B cell (primary cell): ENCODE measurements at regions not wholly inside any gene's neighbourhood (a gene's known extent, or its start where the extent isn't known, plus 50 kb on each side); places are given as distances from the start of the nearest gene placed in this dataset.

Experiments
- ATAC-seq: fragments of 200-7000 bp; cut with Tn5 transposase; one replicate; pipeline ENCODE4 v1.10.0; 2021; ENCODE audit warnings: low read depth, mild to moderate bottlenecking, moderate number of reproducible peaks, moderate library complexity
- CTCF ChIA-PET: fragments of 350-600 bp; sonication (Branson Sonifier 250); formaldehyde crosslinking; loops from one replicate; lab custom pipeline; 2021; ENCODE audit warnings: antibody characterized with exemption, inconsistent platforms; lab: Charles Lee
- POLR2A ChIA-PET: fragments of 350-600 bp; sonication (Branson Sonifier 250); formaldehyde crosslinking; loops from one replicate; lab custom pipeline; 2021; ENCODE audit warnings: antibody characterized with exemption; lab: Charles Lee
- DNase-seq: peaks from one replicate; pipeline ENCODE4 v3.0.0; 2013
- H2AFZ ChIP-seq: 2 replicates; pipeline ENCODE4 v1.6.1; 2012; ENCODE audit warnings: mild to moderate bottlenecking, low read depth, low read length; ENCODE audit not compliant: insufficient read depth, poor library complexity, severe bottlenecking
- H3K27ac ChIP-seq, 2 donors: 1 replicate in 1 of 2; 2 replicates in 1 of 2; pipeline ENCODE4 v1.5.1; 2012 to 2013; ENCODE audit warnings: low read length in 2 of 2, mild to moderate bottlenecking in 2 of 2, moderate library complexity in 1 of 2
- H3K27me3 ChIP-seq, 4 experiments: fragments of 200-600 bp in 1 of 4; sonication (generic) in 1 of 4; replicated peaks in 1 of 4; 1 replicate in 2 of 4; 2 replicates in 2 of 4; pipeline versions ENCODE4 v1.6.1 to v1.7.0; 2013 to 2016; ENCODE audit warnings: low read length in 3 of 4, mild to moderate bottlenecking in 2 of 4, mixed read lengths in 1 of 4, moderate library complexity in 1 of 4; ENCODE audit not compliant: insufficient read depth in 4 of 4, control insufficient read depth in 3 of 4; ENCODE audit errors: control extremely low read depth in 1 of 4
- H3K36me3 ChIP-seq, 2 experiments: replicated peaks in 1 of 2; 1 replicate in 1 of 2; 2 replicates in 1 of 2; pipeline versions ENCODE4 v1.6.1 to v1.7.1; 2013; ENCODE audit warnings: low read length in 1 of 2; ENCODE audit not compliant: insufficient read depth in 2 of 2, control insufficient read depth in 1 of 2; ENCODE audit errors: control extremely low read depth in 1 of 2, extremely low read depth in 1 of 2
- H3K4me1 ChIP-seq, 2 donors: fragments of 200-600 bp in 1 of 2; sonication (generic) in 1 of 2; 1 replicate in 1 of 2; 2 replicates in 1 of 2; pipeline versions ENCODE4 v1.5.1 to v1.6.1; 2013 to 2017; ENCODE audit warnings: low read length in 2 of 2; ENCODE audit not compliant: control insufficient read depth in 2 of 2, insufficient read depth in 2 of 2
- H3K4me2 ChIP-seq: replicated peaks from 2 replicates; pipeline ENCODE3; 2012; ENCODE audit warnings: mild to moderate bottlenecking, low read depth, low read length; ENCODE audit not compliant: poor library complexity, severe bottlenecking
- H3K4me3 ChIP-seq, 5 experiments: fragments of 200-600 bp in 1 of 5; sonication (generic) in 1 of 5; 1 replicate in 3 of 5; 2 replicates in 2 of 5; pipeline versions ENCODE4 v1.5.1 to v1.7.0; 2011 to 2016; ENCODE audit warnings: low read length in 4 of 5, mild to moderate bottlenecking in 4 of 5, low read depth in 2 of 5, control low read depth in 1 of 5, moderate library complexity in 1 of 5; ENCODE audit not compliant: insufficient read depth in 1 of 5; ENCODE audit errors: control extremely low read depth in 1 of 5, extremely low read depth in 1 of 5
- H3K79me2 ChIP-seq: fragments of 200-600 bp; sonication (generic); one replicate; pipeline ENCODE4 v1.6.0; 2016; ENCODE audit warnings: low read length; ENCODE audit not compliant: control insufficient read depth, insufficient read depth
- H3K9ac ChIP-seq: fragments of 200-600 bp; sonication (generic); 2 replicates; pipeline ENCODE4 v1.6.1; 2017; ENCODE audit warnings: mild to moderate bottlenecking, low read length, moderate library complexity
- H3K9me3 ChIP-seq, 3 donors: one replicate each; pipeline versions ENCODE4 v1.6.1 to v1.7.1; 2013; ENCODE audit warnings: low read length in 2 of 3; ENCODE audit not compliant: control insufficient read depth in 2 of 3, insufficient read depth in 1 of 3; ENCODE audit errors: control extremely low read depth in 1 of 3
- H4K20me1 ChIP-seq: 2 replicates; pipeline ENCODE4 v1.6.0; 2012; ENCODE audit warnings: mild to moderate bottlenecking, low read length; ENCODE audit not compliant: insufficient read depth, control insufficient read depth, poor library complexity, severe bottlenecking
- H3K27ac Mint-ChIP-seq: one replicate; pipeline ENCODE4 v1.8.0; 2021; ENCODE audit warnings: mixed read lengths
- H3K27me3 Mint-ChIP-seq: one replicate; pipeline ENCODE4 v1.8.0; 2021; ENCODE audit warnings: mixed read lengths
- H3K4me1 Mint-ChIP-seq: one replicate; pipeline ENCODE4 v1.8.0; 2021; ENCODE audit warnings: mixed read lengths
- H3K4me3 Mint-ChIP-seq: one replicate; pipeline ENCODE4 v1.8.0; 2021; ENCODE audit warnings: mixed read lengths
- H3K9me3 Mint-ChIP-seq: one replicate; pipeline ENCODE4 v1.8.0; 2022; ENCODE audit warnings: mixed read lengths; ENCODE audit not compliant: insufficient read depth
- EZH2 ChIP-seq: IDR thresholded peaks from 2 replicates; pipeline ENCODE4 v1.6.1; 2012; ENCODE audit warnings: borderline replicate concordance, low read depth, mild to moderate bottlenecking, moderate library complexity, low read length; ENCODE audit not compliant: insufficient read depth, poor library complexity, severe bottlenecking
- WGBS: methylation state at CpG from one replicate; pipeline ENCODE4 v1.1.5; 2013; ENCODE audit warnings: missing lambda C conversion rate; ENCODE audit not compliant: insufficient coverage; 5-methylcytosine and 5-hydroxymethylcytosine counted together
- intact Hi-C: fragments of 100-400 bp; cut with micrococcal nuclease; formaldehyde crosslinking; loops from one replicate; pipeline ENCODE4 v1.10.0; 2022
- TF ChIP-seq, protein P1 (sequence below): fragments of 200-600 bp; IDR thresholded peaks from one replicate; pipeline ENCODE4 v1.8.0; 2022; ENCODE audit warnings: antibody characterized with exemption, mild to moderate bottlenecking

DNA sequence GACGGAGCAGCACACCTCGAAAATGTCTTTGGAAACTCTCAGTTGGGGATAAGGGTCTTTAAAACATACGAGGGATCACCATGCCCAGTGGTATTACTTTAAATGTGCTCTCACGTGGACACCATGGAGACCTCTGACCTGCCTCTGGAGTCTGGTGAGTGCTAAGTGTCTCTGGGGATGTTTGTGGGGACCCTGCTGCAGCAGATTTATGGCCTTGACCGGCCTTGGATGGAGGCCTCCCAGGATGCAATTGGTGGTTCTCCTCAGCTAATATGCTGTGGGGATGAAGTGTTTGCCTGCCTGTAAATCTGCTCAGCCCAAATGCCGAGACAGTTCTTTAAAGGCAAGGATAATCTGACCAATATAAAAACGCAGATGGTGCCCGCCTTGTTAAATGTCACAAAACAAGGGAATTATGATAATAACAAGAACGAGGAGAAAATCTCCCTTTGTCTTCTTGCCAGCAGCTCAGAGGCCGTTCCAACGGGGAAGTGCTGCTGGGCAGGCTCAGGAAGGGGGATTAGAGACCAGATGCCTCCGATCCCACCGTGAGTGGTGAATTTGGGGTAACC is 154.4 kb downstream of the ABCC12 start:
- POLR2A ChIA-PET: no interaction called here
- Histone ChIP-seq H3K79me2 (no peaks in the 10 kb centered on the region), H3K36me3 (no peaks in the 10 kb centered on the region), H3K4me3 (no peak overlapping the region), H3K4me2 (no peak overlapping the region), H2AFZ (no peak overlapping the region), H3K27me3 (peaks cover 0 to 2% (median 0%) of the 10 kb centered on the region in 4 experiments), H4K20me1 (no peaks in the 10 kb centered on the region), H3K9ac (no peak overlapping the region), H3K9me3 (peaks cover 0 to 2% (median 0%) of the 10 kb centered on the region in 3 donors), H3K27ac (no peak overlapping the region), H3K4me1 (no peaks in the 10 kb centered on the region)
- Mint-ChIP-seq H3K27me3 (peaks cover 22% of the 10 kb centered on the region), H3K4me1 (no peaks in the 10 kb centered on the region), H3K9me3 (no peaks in the 10 kb centered on the region), H3K27ac (no peak overlapping the region), H3K4me3 (no peak overlapping the region)
- intact Hi-C loops: no loop called here
- TF ChIP-seq, protein P1, sequence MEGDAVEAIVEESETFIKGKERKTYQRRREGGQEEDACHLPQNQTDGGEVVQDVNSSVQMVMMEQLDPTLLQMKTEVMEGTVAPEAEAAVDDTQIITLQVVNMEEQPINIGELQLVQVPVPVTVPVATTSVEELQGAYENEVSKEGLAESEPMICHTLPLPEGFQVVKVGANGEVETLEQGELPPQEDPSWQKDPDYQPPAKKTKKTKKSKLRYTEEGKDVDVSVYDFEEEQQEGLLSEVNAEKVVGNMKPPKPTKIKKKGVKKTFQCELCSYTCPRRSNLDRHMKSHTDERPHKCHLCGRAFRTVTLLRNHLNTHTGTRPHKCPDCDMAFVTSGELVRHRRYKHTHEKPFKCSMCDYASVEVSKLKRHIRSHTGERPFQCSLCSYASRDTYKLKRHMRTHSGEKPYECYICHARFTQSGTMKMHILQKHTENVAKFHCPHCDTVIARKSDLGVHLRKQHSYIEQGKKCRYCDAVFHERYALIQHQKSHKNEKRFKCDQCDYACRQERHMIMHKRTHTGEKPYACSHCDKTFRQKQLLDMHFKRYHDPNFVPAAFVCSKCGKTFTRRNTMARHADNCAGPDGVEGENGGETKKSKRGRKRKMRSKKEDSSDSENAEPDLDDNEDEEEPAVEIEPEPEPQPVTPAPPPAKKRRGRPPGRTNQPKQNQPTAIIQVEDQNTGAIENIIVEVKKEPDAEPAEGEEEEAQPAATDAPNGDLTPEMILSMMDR: no peak
- TF ChIP-seq EZH2: no peak
- DNase-seq (no peak), ATAC-seq (no peak)
- 78% methylated on average over 11 of the region's 13 CpGs for WGBS
- CTCF ChIA-PET: no interaction called here

DNA sequence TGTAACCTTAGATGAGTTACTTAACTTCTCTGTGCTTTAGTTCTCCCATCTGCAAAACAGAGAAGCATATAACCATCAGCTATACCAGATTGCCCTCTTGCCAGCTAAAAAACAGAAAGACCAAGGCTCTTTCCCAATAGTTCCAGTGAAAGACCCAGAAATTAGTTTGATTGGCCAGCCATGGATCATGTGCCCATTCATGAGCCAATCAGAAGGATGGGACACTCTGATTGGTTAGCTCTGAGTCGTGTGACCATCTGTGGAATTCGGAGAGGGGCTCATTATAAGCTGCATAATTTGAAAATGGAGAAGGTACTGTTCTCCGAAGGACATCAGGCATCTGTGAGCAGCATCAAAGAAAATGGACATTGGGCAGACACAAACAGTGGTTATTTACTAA is 155.2 kb downstream of the ABCC12 start:
- TF ChIP-seq, protein P1: no peak
- TF ChIP-seq EZH2: no peak
- 74% methylated on average over 3 of the region's 3 CpGs for WGBS
- CTCF ChIA-PET: no interaction called here
- Histone ChIP-seq H2AFZ (no peak overlapping the region), H3K9ac (no peak overlapping the region), H3K4me1 (no peaks in the 10 kb centered on the region), H3K9me3 (peaks cover 0 to 2% (median 0%) of the 10 kb centered on the region in 3 donors), H3K27me3 (no peaks in the 10 kb centered on the region), H3K4me3 (no peak overlapping the region), H4K20me1 (no peaks in the 10 kb centered on the region), H3K79me2 (no peaks in the 10 kb centered on the region), H3K27ac (no peak overlapping the region), H3K36me3 (no peaks in the 10 kb centered on the region), H3K4me2 (no peak overlapping the region)
- intact Hi-C loops: no loop called here
- POLR2A ChIA-PET: no interaction called here
- DNase-seq: no peak
- no peak for ATAC-seq
- peaks cover 22% of the 10 kb centered on the region for H3K27me3 Mint-ChIP-seq
- H3K4me1 Mint-ChIP-seq: no peaks in the 10 kb centered on the region
- no peak overlapping the region for H3K4me3 Mint-ChIP-seq
- H3K27ac Mint-ChIP-seq: no peak overlapping the region
- no peaks in the 10 kb centered on the region for H3K9me3 Mint-ChIP-seq
